ENCODE measurements at regions not wholly inside any gene's neighbourhood (a gene's known extent, or its start where the extent isn't known, plus 50 kb on each side); places are given as distances from the start of the nearest gene placed in this dataset.

- DNase-seq (ENCODE audit: extremely low read depth, low read depth): no peak
- TF ChIP-seq CTCF (IDR thresholded peaks at IDR 0.05; ENCODE audit: low read depth, low read length): no peak
These were observed 668.5 kb downstream of the TSN start for GRCh38 chr2:122423934-122424333.

GRCh38 chr2:122433123-122433754, 677.8 kb downstream of the TSN start:
- no peak for TF ChIP-seq CTCF (IDR thresholded peaks at IDR 0.05; ENCODE audit: low read depth, low read length)
- no peak for DNase-seq (ENCODE audit: extremely low read depth, low read depth)

- DNase-seq (ENCODE audit: extremely low read depth, low read depth): no peak
- TF ChIP-seq CTCF (IDR thresholded peaks at IDR 0.05; ENCODE audit: low read depth, low read length): no peak
These were observed 689.6 kb downstream of the TSN start for GRCh38 chr2:122445003-122445402.

- DNase-seq (ENCODE audit: extremely low read depth, low read depth): no peak
- no peak for TF ChIP-seq CTCF (IDR thresholded peaks at IDR 0.05; ENCODE audit: low read depth, low read length)
These were observed 691.3 kb downstream of the TSN start for GRCh38 chr2:122446761-122447160.

GRCh38 chr2:122447237-122447636, 691.8 kb downstream of the TSN start:
- no peak for TF ChIP-seq CTCF (IDR thresholded peaks at IDR 0.05; ENCODE audit: low read depth, low read length)
- DNase-seq (ENCODE audit: extremely low read depth, low read depth): no peak

GRCh38 chr2:122451040-122451439, 695.6 kb downstream of the TSN start:
- TF ChIP-seq CTCF (IDR thresholded peaks at IDR 0.05; ENCODE audit: low read depth, low read length): peak; percentile 42

GRCh38 chr2:122451697-122452096, 696.2 kb downstream of the TSN start:
- DNase-seq (ENCODE audit: extremely low read depth, low read depth): no peak
- TF ChIP-seq CTCF (IDR thresholded peaks at IDR 0.05; ENCODE audit: low read depth, low read length): no peak

More at GRCh38 chr2:122451040-122451439, 695.6 kb downstream of the TSN start:
- no peak for DNase-seq (ENCODE audit: extremely low read depth, low read depth)
